Astrocyte (in vitro differentiated cells and primary cell): ENCODE measurements at regions not wholly inside any gene's neighbourhood (a gene's known extent, or its start where the extent isn't known, plus 50 kb on each side); places are given as distances from the start of the nearest gene placed in this dataset.

Experiments used
- DNase-seq: peaks from one replicate; pipeline ENCODE4 v3.0.0-alpha.2; 2010; ENCODE audit warnings: low read depth
- FAIRE-seq: peaks from 2 replicates; lab custom pipeline; 2011; peaks lifted over from hg19 to GRCh38; lab: Jason Lieb, UNC
- H2AFZ ChIP-seq: 2 replicates; pipeline ENCODE4 v1.6.0; 2012; ENCODE audit warnings: low read depth, low read length, inconsistent platforms
- H3K27ac ChIP-seq: 2 replicates; pipeline ENCODE4 v1.5.1; 2011; ENCODE audit warnings: low read depth, low read length, inconsistent platforms
- H3K27me3 ChIP-seq: 2 replicates; pipeline ENCODE4 v1.6.0; 2011; ENCODE audit warnings: low read length, inconsistent platforms; ENCODE audit not compliant: insufficient read depth
- H3K36me3 ChIP-seq: 2 replicates; pipeline ENCODE4 v1.5.1; 2011; ENCODE audit warnings: low read length, inconsistent platforms; ENCODE audit not compliant: insufficient read depth
- H3K4me1 ChIP-seq: 2 replicates; pipeline ENCODE4 v1.5.1; 2011; ENCODE audit warnings: low read length, inconsistent platforms; ENCODE audit not compliant: insufficient read depth
- H3K4me2 ChIP-seq: 2 replicates; pipeline ENCODE4 v1.6.0; 2012; ENCODE audit warnings: low read length, inconsistent platforms
- H3K4me3 ChIP-seq: 2 replicates; pipeline ENCODE4 v1.5.1; 2011; ENCODE audit warnings: low read depth, mild to moderate bottlenecking, low read length, inconsistent platforms; ENCODE audit not compliant: insufficient read depth
- H3K79me2 ChIP-seq: 2 replicates; pipeline ENCODE4 v1.6.0; 2012; ENCODE audit warnings: mild to moderate bottlenecking, low read length, inconsistent platforms; ENCODE audit not compliant: insufficient read depth
- H3K9ac ChIP-seq: 2 replicates; pipeline ENCODE4 v1.6.0; 2012; ENCODE audit warnings: mild to moderate bottlenecking, low read length, inconsistent platforms
- H3K9me3 ChIP-seq: 2 replicates; pipeline ENCODE4 v1.5.1; 2012; ENCODE audit warnings: low read depth, mild to moderate bottlenecking, low read length, inconsistent platforms; ENCODE audit not compliant: insufficient read depth
- H4K20me1 ChIP-seq: 2 replicates; pipeline ENCODE4 v1.6.0; 2012; ENCODE audit warnings: low read length, inconsistent platforms; ENCODE audit not compliant: insufficient read depth
- H3K27ac Mint-ChIP-seq: one replicate; pipeline ENCODE4 v1.8.0; 2021; ENCODE audit warnings: mild to moderate bottlenecking, mixed read lengths; ENCODE audit not compliant: unreplicated experiment
- H3K27me3 Mint-ChIP-seq: one replicate; pipeline ENCODE4 v1.8.0; 2021; ENCODE audit warnings: low read depth, mixed read lengths; ENCODE audit not compliant: unreplicated experiment
- H3K36me3 Mint-ChIP-seq: one replicate; pipeline ENCODE4 v1.8.0; 2021; ENCODE audit warnings: low read depth, mixed read lengths; ENCODE audit not compliant: unreplicated experiment
- H3K4me1 Mint-ChIP-seq: one replicate; pipeline ENCODE4 v1.8.0; 2021; ENCODE audit warnings: low read depth, mixed read lengths; ENCODE audit not compliant: unreplicated experiment
- H3K4me3 Mint-ChIP-seq: one replicate; pipeline ENCODE4 v1.8.0; 2021; ENCODE audit warnings: mild to moderate bottlenecking, moderate library complexity, mixed read lengths; ENCODE audit not compliant: unreplicated experiment
- H3K9me3 Mint-ChIP-seq: one replicate; pipeline ENCODE4 v1.8.0; 2021; ENCODE audit warnings: mild to moderate bottlenecking, mixed read lengths; ENCODE audit not compliant: unreplicated experiment
- CTCF ChIP-seq: IDR thresholded peaks from 2 replicates; pipeline ENCODE4 v1.5.1; 2011; ENCODE audit warnings: low read depth, mild to moderate bottlenecking, inconsistent platforms, low read length, moderate library complexity; ENCODE audit not compliant: insufficient read depth
- EZH2 ChIP-seq: IDR thresholded peaks from 2 replicates; pipeline ENCODE4 v1.6.1; 2012; ENCODE audit warnings: mild to moderate bottlenecking, low read length, inconsistent platforms; ENCODE audit not compliant: insufficient read depth

DNA sequence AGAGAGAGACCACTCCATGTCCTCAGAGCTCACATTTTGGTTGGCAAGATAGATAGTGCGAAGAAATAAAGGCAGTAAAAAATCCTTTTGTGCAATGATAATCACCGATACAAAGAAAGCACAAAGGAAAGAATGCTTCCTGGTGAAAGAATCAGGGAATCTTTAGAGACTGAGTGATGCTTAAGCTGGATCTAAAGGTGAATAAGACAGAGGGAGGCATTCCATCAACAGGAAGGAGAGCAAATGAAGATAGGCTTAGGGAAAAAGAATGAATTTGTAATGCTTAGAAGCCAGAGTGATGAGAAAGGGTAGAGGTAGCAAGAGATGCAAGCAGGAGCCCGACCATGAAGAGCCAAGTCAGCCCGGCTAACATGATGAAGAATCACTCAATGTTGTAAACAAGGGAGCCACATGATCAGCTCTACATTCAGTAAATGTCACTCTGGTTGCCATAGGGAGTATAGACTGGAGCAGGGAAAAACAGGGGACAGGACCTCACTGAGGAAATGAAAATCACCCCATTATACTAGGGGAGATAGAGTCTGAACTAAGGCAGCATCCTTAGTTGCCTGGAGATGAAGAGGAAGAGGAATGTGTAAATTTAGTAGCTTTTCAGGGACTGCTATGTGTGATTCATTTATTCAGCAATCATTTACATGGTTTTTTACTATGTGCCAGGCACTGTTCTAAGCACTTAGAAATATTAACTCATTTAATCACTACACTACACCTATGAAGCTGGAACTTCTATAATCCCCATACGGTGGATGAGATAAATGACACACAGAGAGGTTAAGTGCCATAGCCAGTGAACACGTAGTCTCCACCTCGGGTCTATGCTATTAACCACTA lies 402.6 kb upstream of the NFIA start:
- no peak overlapping the region for H3K4me2 ChIP-seq
- H3K27ac ChIP-seq, result no peak overlapping the region
- no peaks in the 10 kb centered on the region for H3K9me3 ChIP-seq
- Mint-ChIP-seq H3K36me3 (no peaks in the 10 kb centered on the region), H3K4me1 (no peaks in the 10 kb centered on the region), H3K27ac (no peak overlapping the region), H3K27me3 (no peaks in the 10 kb centered on the region), H3K4me3 (no peak overlapping the region), H3K9me3 (no peaks in the 10 kb centered on the region)
- H3K79me2 ChIP-seq, result no peaks in the 10 kb centered on the region
- no peaks in the 10 kb centered on the region for H3K27me3 ChIP-seq
- TF ChIP-seq EZH2 (no peak), CTCF (no peak)
- H3K4me3 ChIP-seq, result no peak overlapping the region
- no peaks in the 10 kb centered on the region for H3K36me3 ChIP-seq
- DNase-seq (no peak), FAIRE-seq (no peak)
- no peaks in the 10 kb centered on the region for H3K4me1 ChIP-seq
- no peaks in the 10 kb centered on the region for H4K20me1 ChIP-seq
- H3K9ac ChIP-seq, result no peak overlapping the region
- H2AFZ ChIP-seq, result no peak overlapping the region

DNA sequence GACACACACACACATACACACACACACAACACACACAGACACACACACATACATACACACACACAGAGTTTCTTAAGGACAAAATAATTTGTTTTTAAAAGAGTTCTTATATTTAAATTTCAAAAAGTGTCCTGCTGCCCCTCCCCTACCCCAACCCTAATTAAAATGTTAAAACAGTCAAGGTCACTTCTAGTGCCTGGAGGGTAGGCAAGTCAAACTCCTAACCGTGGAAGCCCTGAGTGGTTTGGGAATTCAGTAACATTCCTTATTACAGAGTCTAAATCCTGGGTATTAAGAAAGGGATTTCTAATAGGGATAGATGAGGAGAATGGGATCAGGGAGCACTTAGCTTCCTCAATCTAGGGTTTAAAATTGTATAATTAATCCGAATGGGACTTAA lies 403.6 kb upstream of the NFIA start:
- Mint-ChIP-seq H3K36me3 (no peaks in the 10 kb centered on the region), H3K9me3 (no peaks in the 10 kb centered on the region)

More for the DNA sequence above, 403.6 kb upstream of the NFIA start:
- H3K36me3 ChIP-seq, result no peaks in the 10 kb centered on the region
- Mint-ChIP-seq H3K4me3 (no peak overlapping the region), H3K4me1 (no peaks in the 10 kb centered on the region), H3K27ac (no peak overlapping the region), H3K27me3 (no peaks in the 10 kb centered on the region)
- TF ChIP-seq CTCF (no peak), EZH2 (no peak)
- H3K9ac ChIP-seq, result no peak overlapping the region
- FAIRE-seq (no peak), DNase-seq (no peak)
- no peaks in the 10 kb centered on the region for H3K27me3 ChIP-seq
- H3K27ac ChIP-seq, result no peak overlapping the region
- no peaks in the 10 kb centered on the region for H3K9me3 ChIP-seq
- no peaks in the 10 kb centered on the region for H3K4me1 ChIP-seq
- no peaks in the 10 kb centered on the region for H4K20me1 ChIP-seq
- no peak overlapping the region for H3K4me3 ChIP-seq
- no peaks in the 10 kb centered on the region for H3K79me2 ChIP-seq
- no peak overlapping the region for H3K4me2 ChIP-seq
- no peak overlapping the region for H2AFZ ChIP-seq
